Stimulated activated naive CD8-positive, alpha-beta T cell treated with anti-CD3 and anti-CD28 coated beads, Interleukin-15, amount 100 ng/mL, for 72 hours (primary cell): ENCODE measurements at regions not wholly inside any gene's neighbourhood (a gene's known extent, or its start where the extent isn't known, plus 50 kb on each side); places are given as distances from the start of the nearest gene placed in this dataset.

Experiments
- ATAC-seq: fragments of 150-1000 bp; cut with Tn5 transposase; 2 replicates; pipeline ENCODE4 v1.10.0; 2021; ENCODE audit warnings: mild to moderate bottlenecking, moderate library complexity
- DNase-seq, 2 donors: peaks; one replicate each; pipeline ENCODE4 v3.0.0; 2021 to 2022
- H3K27ac Mint-ChIP-seq, 2 donors: one replicate each; pipeline ENCODE4 v1.8.0; 2022; ENCODE audit warnings: mild to moderate bottlenecking in 2 of 2, mixed read lengths in 2 of 2, moderate library complexity in 2 of 2
- H3K27me3 Mint-ChIP-seq: one replicate; pipeline ENCODE4 v1.8.0; 2022; ENCODE audit warnings: mixed read lengths
- H3K4me1 Mint-ChIP-seq: one replicate; pipeline ENCODE4 v1.8.0; 2022; ENCODE audit warnings: mild to moderate bottlenecking, mixed read lengths
- H3K4me3 Mint-ChIP-seq, 2 donors: one replicate each; pipeline ENCODE4 v1.8.0; 2022; ENCODE audit warnings: mild to moderate bottlenecking in 2 of 2, mixed read lengths in 2 of 2, moderate library complexity in 1 of 2
- H3K9me3 Mint-ChIP-seq, 2 donors: one replicate each; pipeline ENCODE4 v1.8.0; 2022; ENCODE audit warnings: mixed read lengths in 2 of 2

DNA sequence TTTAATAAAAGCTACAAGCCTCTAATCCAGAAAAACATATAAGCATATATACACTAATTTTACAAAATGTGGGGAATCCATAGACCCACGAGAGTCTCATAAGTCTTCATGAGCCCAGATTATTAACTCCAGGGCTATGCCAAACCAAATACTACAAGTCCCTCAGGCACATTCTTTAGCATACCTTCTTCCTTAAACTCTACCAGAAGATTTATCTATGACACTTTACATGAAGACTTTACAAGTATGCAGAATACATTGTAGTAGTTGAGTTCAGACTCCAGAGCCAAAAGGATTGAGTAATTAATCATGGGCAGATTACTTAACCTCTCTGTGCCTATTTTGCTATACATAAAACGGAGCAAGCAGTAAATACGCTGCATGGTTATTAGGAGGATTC, 793.7 kb upstream of the ADGRL2 start:
- DNase-seq (no peak), ATAC-seq (no peak)
- Mint-ChIP-seq H3K4me1 (no peaks in the 10 kb centered on the region), H3K27me3 (no peaks in the 10 kb centered on the region), H3K27ac (no peak overlapping the region), H3K4me3 (no peak overlapping the region), H3K9me3 (peaks cover 7 to 12% of the 10 kb centered on the region in 2 donors)

DNA sequence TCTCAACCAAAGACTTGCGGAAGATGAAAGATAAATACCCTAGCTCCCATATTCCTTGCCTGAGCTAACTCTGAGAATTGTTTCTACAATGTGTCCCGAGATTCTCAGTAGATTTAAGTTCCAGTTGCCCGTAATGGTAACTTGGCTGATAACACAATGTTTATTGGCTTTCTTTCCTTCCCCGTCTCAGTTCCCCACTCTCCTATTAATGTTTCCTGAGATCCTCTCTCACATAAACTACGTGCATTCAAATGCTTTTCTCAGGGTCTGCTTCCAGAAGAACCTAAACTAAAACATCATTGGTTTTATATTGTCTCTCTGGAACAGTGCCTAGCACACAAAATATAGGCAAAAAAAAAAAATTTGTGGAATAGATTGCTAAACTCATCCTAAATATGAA, 794.2 kb upstream of the ADGRL2 start:
- Mint-ChIP-seq H3K9me3 (peaks cover 7 to 12% of the 10 kb centered on the region in 2 donors), H3K4me3 (no peak overlapping the region), H3K27ac (no peak overlapping the region), H3K4me1 (no peaks in the 10 kb centered on the region), H3K27me3 (no peaks in the 10 kb centered on the region)
- ATAC-seq: no peak
- DNase-seq: no peak

DNA sequence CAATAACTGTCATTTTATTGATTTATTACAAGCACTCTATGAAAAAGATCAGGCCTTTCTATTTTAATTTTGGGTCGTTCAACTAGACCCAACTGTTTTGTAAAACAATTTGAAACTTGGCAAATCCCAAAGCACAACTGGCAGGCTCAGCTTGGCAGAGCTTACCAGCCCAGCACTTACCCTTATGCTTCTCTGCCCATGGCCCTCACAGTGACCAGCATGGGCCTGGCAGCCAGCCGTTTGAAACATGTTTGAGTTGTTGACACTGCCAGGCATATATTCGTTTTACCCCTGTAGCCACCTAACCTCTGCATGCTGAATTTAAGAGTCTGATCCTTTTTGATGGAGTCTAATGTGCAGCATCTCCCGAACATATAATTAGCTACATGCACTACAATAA, 796.7 kb upstream of the ADGRL2 start:
- Mint-ChIP-seq H3K4me1 (no peaks in the 10 kb centered on the region), H3K27me3 (no peaks in the 10 kb centered on the region), H3K9me3 (peaks cover 4 to 7% of the 10 kb centered on the region in 2 donors), H3K27ac (no peak overlapping the region), H3K4me3 (no peak overlapping the region)
- ATAC-seq (no peak), DNase-seq (no peak)

DNA sequence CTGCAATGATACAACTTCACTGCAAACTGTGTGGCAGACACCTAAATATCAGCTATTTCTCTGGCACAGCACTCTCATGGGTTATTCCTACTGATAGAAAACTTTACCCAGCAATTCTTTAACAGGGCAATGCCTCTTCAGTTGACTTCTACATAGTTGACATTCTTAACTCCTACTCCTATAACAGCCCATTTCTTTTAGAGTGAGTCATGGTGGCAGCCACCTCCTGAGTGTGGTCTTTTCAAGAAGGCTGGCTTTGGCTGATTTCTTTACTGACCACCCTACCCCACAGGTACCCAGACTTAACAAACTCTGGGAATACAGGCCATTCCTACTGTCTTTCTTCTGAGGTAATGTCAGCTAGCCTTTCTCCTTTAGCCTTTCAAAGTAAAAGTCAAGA, 805.8 kb upstream of the ADGRL2 start:
- no peak overlapping the region for H3K4me3 Mint-ChIP-seq
- no peaks in the 10 kb centered on the region for H3K4me1 Mint-ChIP-seq
- no peak overlapping the region for H3K27ac Mint-ChIP-seq
- H3K27me3 Mint-ChIP-seq: no peaks in the 10 kb centered on the region
- peaks cover 0 to 7% of the 10 kb centered on the region in 2 donors for H3K9me3 Mint-ChIP-seq
- ATAC-seq: no peak
- DNase-seq: no peak

DNA sequence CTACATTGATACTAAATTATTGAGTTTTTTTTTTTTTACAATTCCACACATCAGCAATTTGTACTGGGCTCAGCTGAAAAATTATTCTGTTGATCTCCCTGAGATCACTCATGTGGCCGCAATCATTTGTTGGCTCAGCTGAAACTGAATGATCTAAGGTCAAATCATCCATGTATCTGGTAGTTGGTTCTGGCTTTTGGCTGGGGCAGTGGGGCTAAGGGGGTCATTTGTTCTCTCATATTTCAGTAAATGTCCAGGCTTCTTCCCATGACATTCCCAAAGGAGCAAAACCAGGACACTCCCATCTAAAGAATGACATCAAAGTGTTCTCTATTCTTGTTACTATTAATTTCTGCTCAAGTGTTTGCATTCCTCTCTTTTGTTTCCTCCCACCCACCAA, 806.7 kb upstream of the ADGRL2 start:
- Mint-ChIP-seq H3K27me3 (no peaks in the 10 kb centered on the region), H3K4me3 (no peak overlapping the region), H3K27ac (no peak overlapping the region), H3K4me1 (no peaks in the 10 kb centered on the region), H3K9me3 (peaks cover 0 to 7% of the 10 kb centered on the region in 2 donors)
- no peak for DNase-seq
- no peak for ATAC-seq

DNA sequence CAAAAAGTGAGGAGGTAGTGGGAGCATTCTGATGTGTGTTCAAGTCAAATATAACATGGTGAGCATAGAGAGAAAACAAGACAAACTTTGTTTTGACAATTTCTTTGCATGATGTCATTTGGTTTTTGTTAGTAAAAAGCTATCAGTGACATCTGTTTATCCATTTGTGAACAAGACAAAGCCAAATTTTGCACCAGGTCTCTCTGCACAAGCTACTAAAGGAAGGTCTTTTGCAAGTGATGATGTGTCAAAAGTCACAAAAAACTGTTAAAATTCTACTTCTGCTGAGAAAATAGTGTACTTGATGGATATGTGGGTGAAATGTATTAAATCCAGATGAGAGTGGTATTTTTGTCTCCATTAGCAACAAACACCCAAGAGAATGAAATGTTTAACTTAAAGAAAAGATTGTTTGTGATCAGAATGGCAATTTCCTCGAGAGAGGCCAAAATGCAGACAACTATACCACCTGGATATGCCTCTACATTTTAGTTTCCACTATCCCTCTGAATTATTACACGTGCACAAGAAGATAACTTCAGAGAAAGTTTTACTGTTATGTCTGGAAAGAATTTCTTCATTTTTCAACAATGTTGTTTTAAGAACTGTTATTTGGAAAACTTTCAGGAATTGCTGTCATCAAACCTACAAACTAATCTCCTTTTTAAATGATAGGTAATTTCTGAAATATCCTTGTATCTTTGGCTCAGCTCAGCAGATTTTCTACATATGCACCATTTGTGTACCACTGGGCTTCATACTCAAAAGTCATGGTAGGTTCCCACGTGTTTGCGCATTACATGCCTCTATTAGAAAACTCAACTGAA, 807.4 kb upstream of the ADGRL2 start:
- Mint-ChIP-seq H3K9me3 (peaks cover 0 to 7% of the 10 kb centered on the region in 2 donors), H3K27me3 (no peaks in the 10 kb centered on the region), H3K4me1 (no peaks in the 10 kb centered on the region), H3K4me3 (no peak overlapping the region), H3K27ac (no peak overlapping the region)
- DNase-seq (no peak), ATAC-seq (no peak)

DNA sequence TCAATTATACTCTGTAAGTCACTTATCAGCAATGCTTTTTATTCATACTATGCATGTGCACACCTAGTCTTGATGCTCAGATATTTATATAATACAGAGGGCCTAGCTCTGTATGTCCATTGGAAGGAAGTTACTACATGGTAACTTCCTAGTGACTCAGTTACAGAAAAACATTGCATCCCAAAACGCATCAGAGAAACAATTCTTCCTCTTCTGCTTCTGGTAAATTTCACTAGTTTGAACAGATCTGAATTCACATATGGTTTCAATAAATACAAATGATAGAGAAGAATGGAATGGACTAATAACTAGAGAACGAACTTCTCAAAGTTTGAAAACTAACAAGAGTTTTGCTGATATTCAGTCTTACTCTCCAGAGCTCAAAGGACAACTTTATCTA, 811.3 kb upstream of the ADGRL2 start:
- H3K27ac Mint-ChIP-seq: no peak overlapping the region
- ATAC-seq: no peak
- no peak for DNase-seq
- no peak overlapping the region for H3K4me3 Mint-ChIP-seq
- no peaks in the 10 kb centered on the region for H3K27me3 Mint-ChIP-seq
- H3K4me1 Mint-ChIP-seq: no peaks in the 10 kb centered on the region
- peaks cover 3 to 10% of the 10 kb centered on the region in 2 donors for H3K9me3 Mint-ChIP-seq

DNA sequence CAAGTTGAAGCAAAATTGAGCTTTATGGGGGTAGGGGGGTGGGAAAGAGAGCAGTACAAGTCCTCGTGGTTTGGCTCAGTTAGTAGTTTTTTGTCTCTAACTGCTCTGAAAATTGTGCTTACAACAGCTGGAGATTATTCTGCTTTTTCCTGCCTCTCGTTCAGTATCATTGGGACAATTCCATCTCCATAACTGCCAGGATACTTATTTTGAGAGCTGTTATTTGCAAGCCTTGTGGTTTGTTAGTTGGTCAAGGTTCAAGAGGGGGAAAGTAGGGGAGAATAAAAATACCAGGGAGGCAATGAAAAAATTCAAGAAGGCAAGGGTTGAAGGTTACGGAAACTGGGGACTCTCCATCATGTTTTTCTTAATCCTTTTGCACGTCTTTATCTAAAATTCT, 811.8 kb upstream of the ADGRL2 start:
- H3K4me1 Mint-ChIP-seq: no peaks in the 10 kb centered on the region
- no peaks in the 10 kb centered on the region for H3K27me3 Mint-ChIP-seq
- H3K9me3 Mint-ChIP-seq: peaks cover 3 to 8% of the 10 kb centered on the region in 2 donors
- H3K27ac Mint-ChIP-seq: no peak overlapping the region
- ATAC-seq (no peak), DNase-seq (no peak)
- no peak overlapping the region for H3K4me3 Mint-ChIP-seq

DNA sequence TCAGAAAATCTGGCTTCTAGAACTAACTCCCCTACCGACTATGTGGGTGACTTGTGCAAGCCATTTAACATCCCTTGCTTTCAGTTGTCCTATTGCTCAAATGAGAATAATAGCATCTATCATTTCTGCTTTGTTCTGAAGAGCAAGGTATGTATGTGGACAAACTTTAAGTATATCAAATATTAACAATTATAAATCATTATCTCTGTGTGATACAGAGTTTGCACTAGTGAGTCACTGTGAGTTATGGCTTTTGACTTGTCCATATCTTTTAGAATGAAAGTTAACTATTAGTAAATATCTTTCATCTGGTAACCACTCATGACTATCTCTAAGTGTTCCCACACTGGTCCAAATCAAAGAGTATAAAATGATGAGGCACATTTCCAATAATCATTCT, 812.9 kb upstream of the ADGRL2 start:
- Mint-ChIP-seq H3K9me3 (peaks cover 3 to 8% of the 10 kb centered on the region in 2 donors), H3K4me3 (no peak overlapping the region), H3K27me3 (no peaks in the 10 kb centered on the region), H3K27ac (no peak overlapping the region), H3K4me1 (no peaks in the 10 kb centered on the region)
- DNase-seq (no peak), ATAC-seq (no peak)

DNA sequence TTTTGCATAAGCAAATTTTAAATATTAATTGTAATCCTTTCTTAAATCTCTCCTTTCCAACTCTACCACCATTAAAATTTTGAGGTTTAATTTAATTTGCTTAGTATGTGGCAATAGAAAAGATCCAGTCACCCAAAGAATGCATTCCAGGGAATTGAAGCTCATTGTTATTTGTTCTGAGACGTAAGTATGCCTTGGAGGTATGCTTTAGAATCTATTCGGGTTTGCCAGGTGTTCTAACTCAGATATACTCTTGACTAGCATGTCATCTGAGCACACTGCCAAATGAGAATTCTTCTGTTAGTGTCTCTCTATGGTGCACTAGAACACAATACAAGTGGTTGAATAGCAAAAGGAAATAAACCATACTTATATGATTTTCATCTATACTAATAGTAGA, 813.6 kb upstream of the ADGRL2 start:
- Mint-ChIP-seq H3K27ac (no peak overlapping the region), H3K9me3 (peaks cover 3 to 8% of the 10 kb centered on the region in 2 donors), H3K27me3 (no peaks in the 10 kb centered on the region), H3K4me1 (no peaks in the 10 kb centered on the region), H3K4me3 (no peak overlapping the region)
- no peak for ATAC-seq
- no peak for DNase-seq

DNA sequence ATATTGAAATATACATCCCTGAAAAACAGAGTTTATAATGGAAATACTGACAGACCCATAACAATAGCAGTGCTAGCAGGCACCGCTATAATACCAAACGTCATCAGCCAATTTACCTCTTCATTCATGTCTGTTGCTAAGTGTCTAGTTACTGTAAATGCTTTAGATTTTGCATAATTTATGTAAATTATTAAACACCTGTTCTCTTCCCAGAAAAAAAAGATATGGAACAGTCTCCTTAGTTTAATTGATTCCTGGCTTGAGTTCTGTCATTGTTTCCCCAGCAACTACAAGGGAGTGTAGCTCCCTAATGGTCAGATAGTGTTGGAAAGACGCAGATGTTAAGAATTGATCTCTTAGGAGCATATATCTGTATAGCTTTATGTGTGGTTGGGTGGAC, 817.9 kb upstream of the ADGRL2 start:
- Mint-ChIP-seq H3K4me1 (no peaks in the 10 kb centered on the region), H3K4me3 (no peak overlapping the region), H3K9me3 (peaks cover 12 to 27% of the 10 kb centered on the region in 2 donors), H3K27me3 (no peaks in the 10 kb centered on the region), H3K27ac (no peak overlapping the region)
- ATAC-seq (no peak), DNase-seq (no peak)

DNA sequence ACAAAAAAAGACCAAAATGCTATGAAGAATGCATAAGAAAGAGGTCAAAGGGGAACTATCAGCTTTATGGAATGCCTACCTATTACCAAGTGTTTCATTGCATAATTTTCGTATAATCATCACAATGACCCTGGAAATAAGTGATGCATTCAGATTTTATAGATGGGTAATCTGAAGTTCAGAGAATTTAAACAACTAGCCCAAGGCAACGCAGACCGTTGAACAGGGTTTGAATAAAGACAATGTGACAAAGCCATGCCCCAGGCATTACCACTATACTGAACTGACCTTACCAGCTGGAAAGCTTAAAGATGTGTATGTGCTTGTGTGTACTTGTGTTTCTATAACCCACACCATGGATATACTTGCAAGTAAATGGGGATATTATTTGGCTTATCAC, 827.6 kb upstream of the ADGRL2 start:
- H3K4me3 Mint-ChIP-seq: no peak overlapping the region
- peaks cover 0 to 7% of the 10 kb centered on the region in 2 donors for H3K9me3 Mint-ChIP-seq
- H3K27me3 Mint-ChIP-seq: no peaks in the 10 kb centered on the region
- H3K4me1 Mint-ChIP-seq: no peaks in the 10 kb centered on the region
- no peak for DNase-seq
- ATAC-seq: no peak
- no peak overlapping the region for H3K27ac Mint-ChIP-seq

DNA sequence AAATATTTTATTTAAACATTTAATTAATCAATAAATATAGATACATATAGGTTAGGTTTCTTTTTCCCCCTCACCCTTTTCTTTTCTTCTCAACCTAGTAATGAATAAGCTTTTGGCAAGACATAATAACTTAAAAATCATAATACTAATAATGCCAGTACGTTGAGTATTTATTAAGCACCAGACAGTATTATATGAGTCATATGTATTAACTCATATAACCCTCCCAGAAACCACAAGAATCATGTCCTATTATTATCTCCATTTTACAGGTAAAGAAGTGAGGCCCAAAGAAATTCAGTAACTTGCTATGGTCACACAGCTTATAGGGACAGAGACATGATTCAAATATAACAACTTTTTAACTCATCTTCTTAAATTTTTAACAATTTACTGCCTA, 834.5 kb upstream of the ADGRL2 start:
- peaks cover 0 to 7% of the 10 kb centered on the region in 2 donors for H3K9me3 Mint-ChIP-seq
- H3K4me3 Mint-ChIP-seq: no peak overlapping the region
- H3K27me3 Mint-ChIP-seq: no peaks in the 10 kb centered on the region
- ATAC-seq: no peak
- DNase-seq: no peak
- no peak overlapping the region for H3K27ac Mint-ChIP-seq
- no peaks in the 10 kb centered on the region for H3K4me1 Mint-ChIP-seq

DNA sequence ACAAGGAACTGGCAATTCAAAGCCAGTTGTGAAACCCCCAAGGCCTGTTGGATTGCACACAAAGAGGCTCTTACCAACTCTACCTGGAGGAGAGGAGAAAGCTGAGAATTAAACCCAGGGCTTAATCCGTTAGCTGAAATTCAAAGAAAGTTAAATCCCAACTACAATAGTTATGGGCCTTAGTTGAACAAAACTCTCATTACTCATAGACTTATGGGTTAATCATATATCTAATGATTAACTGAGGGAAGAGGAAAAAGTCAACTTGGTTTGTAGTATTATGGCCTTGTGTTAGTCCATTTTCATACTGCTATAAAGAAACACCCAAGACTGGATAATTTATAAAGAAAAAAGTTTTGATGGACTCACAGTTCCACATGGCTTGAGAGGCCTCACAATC, 838.2 kb upstream of the ADGRL2 start:
- Mint-ChIP-seq H3K27me3 (no peaks in the 10 kb centered on the region), H3K27ac (no peak overlapping the region)
- no peak for DNase-seq

DNA sequence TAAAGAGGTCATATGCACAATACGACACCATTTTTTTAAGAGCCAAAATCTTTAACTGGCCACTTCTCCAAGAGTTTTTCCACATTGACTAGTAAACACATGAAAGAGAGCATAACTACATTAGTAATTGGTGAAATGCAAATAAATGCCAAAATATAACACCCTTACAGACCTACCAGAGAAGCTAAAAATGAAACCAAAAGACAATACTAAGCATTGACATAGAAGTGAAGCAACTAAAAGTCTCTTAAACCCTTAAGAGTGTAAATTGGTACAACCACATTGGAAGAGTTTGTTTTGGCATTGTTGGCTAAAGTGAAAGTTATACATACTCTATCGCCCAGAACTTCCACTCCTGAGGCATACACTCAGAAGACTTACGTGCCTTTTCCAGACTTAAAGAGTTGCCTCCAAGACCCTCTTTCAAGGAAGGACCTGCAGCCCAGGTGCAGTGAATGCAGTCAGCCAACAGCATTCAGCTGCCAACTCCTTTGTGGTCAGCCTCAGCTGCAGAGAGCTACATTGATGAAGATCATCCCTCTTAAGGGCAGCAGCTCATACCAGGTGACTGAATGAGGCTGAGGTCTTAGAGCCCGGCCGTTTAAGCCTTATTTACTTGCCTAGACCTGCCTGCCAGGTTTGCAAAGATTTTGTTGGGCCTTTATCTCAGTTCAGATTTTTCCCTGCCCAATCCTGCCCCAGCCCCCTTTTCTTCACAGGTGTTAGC, 839.1 kb upstream of the ADGRL2 start:
- ATAC-seq (no peak), DNase-seq (no peak)
- H3K27ac Mint-ChIP-seq: no peak overlapping the region
- H3K27me3 Mint-ChIP-seq: no peaks in the 10 kb centered on the region
- H3K4me3 Mint-ChIP-seq: no peak overlapping the region
- no peaks in the 10 kb centered on the region for H3K4me1 Mint-ChIP-seq
- peaks cover 0 to 7% of the 10 kb centered on the region in 2 donors for H3K9me3 Mint-ChIP-seq

More for the DNA sequence above, 838.2 kb upstream of the ADGRL2 start:
- ATAC-seq: no peak
- no peaks in the 10 kb centered on the region for H3K4me1 Mint-ChIP-seq
- H3K9me3 Mint-ChIP-seq: peaks cover 0 to 7% of the 10 kb centered on the region in 2 donors
- no peak overlapping the region for H3K4me3 Mint-ChIP-seq

DNA sequence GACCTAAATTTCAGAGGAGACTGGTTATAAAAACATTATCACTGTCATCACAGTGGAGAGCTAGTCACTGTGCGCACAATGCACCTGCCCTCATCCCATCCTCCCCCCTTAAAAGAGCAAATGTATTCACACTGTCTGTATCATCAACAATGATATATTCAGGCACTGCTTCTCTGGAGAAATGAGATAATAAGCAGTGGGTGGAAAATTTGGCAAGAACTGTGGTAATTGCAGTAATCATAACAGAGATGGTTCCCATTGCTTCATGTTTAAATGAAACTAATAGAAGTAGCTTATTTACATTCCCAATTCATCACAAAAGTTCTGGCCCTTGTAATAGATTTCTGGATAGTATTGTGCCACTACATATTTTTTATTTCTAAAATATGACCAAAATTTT, 867.4 kb upstream of the ADGRL2 start:
- no peak overlapping the region for H3K4me3 Mint-ChIP-seq
- ATAC-seq: no peak

More for the DNA sequence above, 867.4 kb upstream of the ADGRL2 start:
- H3K4me1 Mint-ChIP-seq: no peaks in the 10 kb centered on the region
- peaks cover 15 to 28% of the 10 kb centered on the region in 2 donors for H3K9me3 Mint-ChIP-seq
- no peak for DNase-seq
- no peaks in the 10 kb centered on the region for H3K27me3 Mint-ChIP-seq
- H3K27ac Mint-ChIP-seq: no peak overlapping the region
